Hematopoietic multipotent progenitor cell treated with erythropoietin and hydrocortisone succinate and interleukin-3 and kit ligand, for 17 days (in vitro differentiated cells): ENCODE measurements at regions not wholly inside any gene's neighbourhood (a gene's known extent, or its start where the extent isn't known, plus 50 kb on each side); places are given as distances from the start of the nearest gene placed in this dataset.
"Not testable (repeated sequence)": the region's sequence is repeated elsewhere in the genome, so short reads cannot be mapped to it uniquely, and the experiment has no call there.

Experiments used
- DNase-seq: peaks from one replicate; pipeline ENCODE4 v3.0.0-alpha.2; 2015; ENCODE audit warnings: low spot score

- no peak for DNase-seq
Measured at GRCh38 chr1:219433001-219433400, 179.9 kb downstream of the ZC3H11B start.

GRCh38 chr1:219432191-219432606 is 180.7 kb downstream of the ZC3H11B start:
- no peak for DNase-seq

- no peak for DNase-seq
Measured at GRCh38 chr1:219430419-219430818, 182.5 kb downstream of the ZC3H11B start.

DNA sequence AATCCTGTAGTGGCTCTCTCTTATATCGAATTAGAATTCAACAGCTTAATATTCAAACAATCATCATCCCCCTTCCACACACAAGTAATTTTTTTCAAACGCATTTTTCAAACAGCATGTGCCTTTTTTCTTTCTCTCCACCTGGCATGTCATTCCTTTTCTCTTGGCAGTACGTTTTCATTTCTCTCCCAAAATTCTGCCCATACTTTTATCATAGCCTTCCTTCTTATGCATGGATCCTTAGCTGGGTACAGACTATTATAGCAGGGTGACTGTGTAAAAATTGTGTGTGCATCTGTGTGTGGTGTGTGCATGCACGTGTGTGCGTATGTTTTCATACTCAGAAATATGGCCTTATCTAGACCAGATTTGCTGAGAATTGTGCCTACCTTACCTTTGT is 184.3 kb downstream of the ZC3H11B start:
- no peak for DNase-seq

DNA sequence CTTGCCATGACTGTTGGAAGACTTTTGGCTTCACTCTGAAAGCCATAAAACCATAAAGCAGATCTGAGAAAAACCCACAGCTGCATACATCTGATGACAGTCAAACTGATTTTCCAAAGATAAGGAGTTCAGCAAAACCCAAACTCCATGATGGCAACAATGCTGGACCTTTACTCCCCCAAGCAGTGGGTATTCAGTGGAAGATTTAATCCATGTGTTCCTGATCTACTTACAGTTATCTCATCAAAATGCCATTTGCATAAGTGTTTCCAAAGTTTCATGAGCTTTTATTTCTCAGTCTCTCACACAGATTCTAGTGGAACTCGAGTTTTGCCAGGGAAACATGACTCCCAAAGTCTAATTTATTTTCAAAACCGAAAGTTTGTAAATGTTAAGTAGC is 184.9 kb downstream of the ZC3H11B start:
- no peak for DNase-seq

GRCh38 chr1:219427403-219427802 is 185.5 kb downstream of the ZC3H11B start:
- DNase-seq = no peak

DNA sequence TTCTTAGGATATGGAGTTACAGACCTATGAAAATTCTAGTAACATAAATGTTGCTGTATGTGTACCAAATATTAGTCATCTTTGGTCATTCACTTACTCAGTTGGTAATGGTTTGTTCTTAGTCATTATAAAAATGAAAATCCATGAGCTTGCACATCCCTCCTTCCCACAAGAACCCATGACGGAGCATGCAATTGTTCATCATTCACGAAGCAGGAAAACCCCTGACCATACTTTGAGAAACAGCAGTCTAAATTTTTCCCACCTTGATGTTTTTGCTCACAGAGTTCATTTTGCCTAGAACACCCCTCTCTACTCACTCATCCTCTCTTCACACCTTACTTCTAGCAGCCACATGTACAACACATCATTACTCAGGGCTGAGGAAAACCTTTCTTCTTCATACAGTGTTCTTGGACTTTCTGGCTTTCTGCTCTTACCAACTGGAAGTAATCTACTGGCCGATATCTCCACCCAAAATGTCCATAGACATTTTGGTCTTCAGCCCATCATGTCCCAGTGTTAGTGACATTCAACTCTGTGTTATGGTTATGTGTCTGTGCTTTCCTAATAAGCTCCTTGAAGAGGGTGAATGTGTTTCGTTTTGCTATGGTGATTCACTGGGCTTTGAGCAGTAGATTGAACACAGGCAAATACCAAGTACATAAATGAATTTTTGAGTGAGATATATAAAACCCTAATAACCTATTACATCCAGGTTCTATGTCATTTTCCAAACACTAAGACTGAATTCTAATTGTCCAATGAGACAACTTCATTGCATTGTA is 189.9 kb downstream of the ZC3H11B start:
- DNase-seq = no peak

GRCh38 chr1:219420913-219421312 is 192.0 kb downstream of the ZC3H11B start:
- no peak for DNase-seq

GRCh38 chr1:219419860-219420259 is 193.0 kb downstream of the ZC3H11B start:
- DNase-seq = no peak

DNA sequence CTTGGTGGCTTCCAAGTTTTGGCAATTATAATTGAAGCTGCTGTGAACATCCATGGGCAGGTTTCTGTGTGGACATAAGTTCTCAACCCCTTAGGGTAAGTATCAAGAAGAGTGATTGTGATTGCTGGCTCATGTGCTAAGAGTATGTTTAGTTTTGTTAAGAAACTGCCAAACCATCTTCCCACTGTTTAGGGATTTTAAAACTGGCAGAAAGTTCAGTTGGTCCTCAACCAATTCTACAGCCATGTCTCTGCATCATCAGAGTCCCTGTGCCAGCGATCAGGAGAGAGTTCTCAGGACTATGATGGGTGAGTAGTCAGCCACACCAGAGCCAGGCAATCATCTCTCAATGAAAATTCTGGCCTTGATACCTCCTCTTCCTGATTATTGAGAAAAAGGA is 193.8 kb downstream of the ZC3H11B start:
- no peak for DNase-seq

- no peak for DNase-seq
Measured at GRCh38 chr1:219417610-219418009, 195.3 kb downstream of the ZC3H11B start.

DNA sequence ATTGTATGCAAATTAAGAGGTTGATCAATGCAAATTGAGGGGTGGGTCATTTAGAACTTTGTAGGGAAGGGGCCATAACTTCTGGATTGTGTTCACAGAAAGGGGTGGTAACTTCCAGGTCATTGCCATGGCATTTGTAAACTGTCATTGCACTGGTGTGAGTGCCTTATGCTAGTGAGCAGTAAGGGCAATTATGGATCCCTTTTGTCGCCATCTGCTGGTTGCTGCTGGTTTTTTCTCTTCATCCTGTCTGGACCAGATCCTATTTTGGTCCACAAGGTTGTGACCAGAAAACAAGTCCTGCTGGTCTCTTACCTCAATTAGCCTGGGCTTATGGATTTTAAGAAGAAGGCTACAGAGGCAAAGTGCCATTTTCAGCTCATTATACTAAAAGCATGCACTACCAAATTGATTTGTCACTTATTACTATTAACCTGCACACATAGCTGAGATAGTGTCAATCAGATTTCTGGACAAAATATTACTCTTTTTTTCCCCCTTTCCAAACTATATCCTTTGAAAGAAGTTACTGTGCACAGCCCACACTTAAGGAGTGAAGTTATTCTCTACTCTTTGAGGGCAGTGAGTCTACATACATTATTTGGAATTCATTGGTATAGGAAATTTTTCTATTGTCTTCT is 196.2 kb downstream of the ZC3H11B start:
- DNase-seq = peak; percentile 47

DNA sequence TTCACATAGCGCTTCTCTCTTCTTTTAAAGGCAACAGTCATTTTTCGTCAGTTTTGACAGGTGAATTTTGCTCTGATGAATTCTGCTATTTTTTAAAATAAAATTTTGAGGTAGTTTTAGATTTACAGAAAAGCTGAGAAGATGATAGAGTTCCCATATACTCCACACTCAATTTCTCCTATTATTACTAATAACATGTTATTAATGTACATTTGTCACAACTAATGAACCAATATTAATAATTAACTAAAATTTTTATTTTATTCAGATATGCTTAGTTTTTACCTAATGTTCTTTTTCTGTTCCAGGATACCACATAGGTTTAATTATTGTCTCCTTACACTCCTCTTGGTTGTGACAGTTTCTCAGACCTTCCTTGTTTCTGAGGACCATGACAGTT is 197.0 kb downstream of the ZC3H11B start:
- DNase-seq = no peak

DNA sequence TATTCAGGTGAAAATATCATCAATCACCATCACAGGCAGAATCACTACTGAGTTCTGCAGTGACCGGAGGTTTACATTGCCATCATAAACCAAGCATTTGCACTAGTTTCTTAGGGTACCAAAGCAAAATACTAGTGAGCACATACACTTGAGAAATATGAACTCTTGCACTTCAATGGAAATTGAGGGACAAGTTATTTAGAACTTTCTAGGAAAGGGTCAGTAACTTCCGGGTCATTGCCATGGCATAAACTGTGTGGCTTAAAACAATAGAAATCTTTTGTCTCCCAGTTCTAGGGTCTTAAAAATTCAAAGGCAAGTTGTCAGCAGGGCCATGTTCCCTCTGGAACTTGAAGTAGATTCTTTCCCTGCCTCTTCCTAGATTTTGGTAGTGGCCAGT is 197.5 kb downstream of the ZC3H11B start:
- no peak for DNase-seq

DNA sequence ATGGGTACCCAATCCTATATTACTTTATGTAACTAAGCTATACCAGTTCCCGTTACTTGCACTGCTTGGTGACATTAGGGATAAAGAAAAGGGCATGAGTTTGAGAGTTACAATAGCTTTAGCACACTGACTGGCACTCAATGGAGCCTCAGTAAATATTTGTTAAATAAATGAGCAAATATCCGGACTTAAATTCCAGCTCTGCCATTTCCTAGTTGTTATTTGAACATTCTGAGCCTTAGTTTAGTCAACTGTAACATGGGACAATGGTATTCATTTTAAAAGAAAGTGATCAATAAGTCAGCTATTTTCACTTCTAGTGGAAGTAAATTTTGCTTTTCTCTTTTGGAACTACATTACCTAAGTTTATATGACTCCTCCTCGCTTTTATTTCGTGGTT is 198.7 kb downstream of the ZC3H11B start:
- DNase-seq = no peak

DNA sequence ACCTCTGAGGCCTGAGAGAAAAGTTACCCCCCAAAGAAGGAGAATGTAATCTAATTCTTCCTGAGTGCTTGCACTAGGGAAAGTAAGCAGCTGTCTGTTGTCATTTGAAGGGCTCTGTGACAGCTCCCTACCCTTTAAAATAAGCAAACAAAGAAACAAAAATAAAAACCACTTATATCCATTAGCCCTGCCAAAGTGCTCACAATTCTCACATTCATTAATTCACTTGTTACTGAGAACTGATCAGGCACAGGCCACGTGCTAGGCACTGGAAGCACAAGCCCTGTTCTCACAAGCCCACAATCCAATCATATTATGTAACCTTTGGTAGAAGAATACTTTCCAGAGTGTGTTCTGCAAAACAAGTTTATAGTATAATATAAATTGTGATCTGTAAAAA is 199.4 kb downstream of the ZC3H11B start:
- no peak for DNase-seq

DNA sequence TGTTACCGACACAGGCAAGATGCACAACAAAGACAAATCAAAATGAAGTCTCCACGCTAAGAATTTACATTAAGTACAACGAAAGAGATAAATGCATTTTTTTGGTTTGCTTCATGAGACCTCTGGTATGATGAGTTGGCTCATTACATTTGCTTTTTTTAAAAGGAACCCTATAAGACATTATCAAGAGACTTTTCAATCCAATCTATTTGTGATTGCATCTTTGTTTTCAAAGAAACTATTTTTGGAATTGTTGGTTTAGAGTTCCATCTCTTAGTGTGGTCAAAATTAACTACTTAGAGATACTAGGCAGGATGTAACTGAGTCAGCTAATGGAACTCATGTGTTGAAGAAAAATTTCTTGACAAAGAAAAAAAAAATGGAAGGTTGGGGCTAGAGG is 200.1 kb downstream of the ZC3H11B start:
- DNase-seq = no peak

DNA sequence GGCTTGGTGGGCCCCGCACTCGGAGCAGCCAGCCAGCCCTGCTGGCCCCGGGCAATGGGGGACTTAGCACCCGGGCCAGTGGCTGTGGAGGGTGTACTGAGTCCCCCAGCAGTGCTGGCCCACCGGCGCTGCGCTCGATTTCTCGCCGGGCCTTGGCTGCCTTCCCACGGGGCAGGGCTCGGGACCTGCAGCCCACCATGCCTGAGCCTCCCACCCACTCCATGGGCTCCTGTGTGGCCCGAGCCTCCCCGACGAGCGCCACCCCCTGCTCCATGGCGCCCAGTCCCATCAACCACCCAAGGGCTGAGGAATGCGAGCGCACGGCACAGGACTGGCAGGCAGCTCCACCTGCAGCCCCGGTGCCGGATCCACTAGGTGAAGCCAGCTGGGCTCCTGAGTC is 202.2 kb downstream of the ZC3H11B start:
- not testable (repeated sequence) for DNase-seq

DNA sequence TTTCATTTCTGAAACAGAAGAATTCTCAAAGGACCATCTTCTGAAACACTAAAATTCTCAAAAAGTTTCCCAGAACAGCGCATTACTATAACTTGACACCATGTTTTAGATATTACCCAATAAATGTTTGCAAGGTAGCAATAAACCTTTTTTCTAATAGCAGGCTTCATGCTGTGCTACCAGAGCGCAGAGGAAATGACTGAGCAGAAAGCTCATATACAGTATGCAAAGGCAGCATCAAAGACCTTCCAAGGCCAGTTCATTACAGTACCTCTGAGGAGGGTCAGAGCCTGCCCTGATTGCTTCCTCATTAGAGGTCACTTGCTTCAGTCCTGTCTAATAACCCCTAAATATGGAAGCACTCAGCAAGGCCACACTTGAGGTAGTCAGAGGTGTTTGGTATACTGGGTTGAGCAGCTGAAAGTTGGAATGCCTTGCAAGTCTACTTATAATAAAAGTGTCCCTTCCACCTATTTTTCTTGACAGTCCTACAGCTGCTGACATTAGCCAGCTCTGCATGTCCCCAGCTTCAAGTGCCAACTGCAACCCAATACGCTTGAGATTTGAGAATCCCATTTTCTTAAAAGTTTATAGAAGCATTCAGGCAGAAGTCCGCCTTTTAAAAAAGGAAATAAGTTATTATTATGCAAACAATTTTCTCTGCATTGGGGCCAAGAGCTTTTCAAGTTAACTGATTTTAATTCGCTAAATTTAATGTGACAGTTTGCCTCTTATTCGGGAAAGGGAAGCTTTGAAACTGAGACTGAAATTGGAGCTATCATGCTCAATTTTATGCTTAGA is 207.2 kb downstream of the ZC3H11B start:
- DNase-seq = no peak

- DNase-seq = no peak
Measured at GRCh38 chr1:219404629-219405028, 208.3 kb downstream of the ZC3H11B start.

DNA sequence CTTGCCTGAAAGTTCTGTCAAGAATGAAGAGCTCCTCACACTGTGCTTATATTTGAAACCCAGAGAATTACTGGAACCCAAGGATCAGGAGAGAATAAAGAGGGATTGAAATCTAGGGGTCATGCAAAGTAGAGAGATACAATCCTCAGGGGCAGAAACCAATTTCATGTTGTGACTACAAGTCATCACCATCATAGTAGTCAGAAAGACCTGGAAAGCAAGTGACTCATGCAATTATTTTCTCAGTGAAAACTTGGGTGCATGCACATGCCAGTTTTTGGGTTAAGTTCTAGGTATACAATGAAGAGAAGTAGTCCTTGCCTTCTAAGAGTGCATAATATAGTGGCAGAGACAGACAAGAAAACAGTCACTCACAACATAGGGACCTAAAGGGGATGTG is 210.0 kb downstream of the ZC3H11B start:
- DNase-seq = no peak

- DNase-seq = no peak
Measured at GRCh38 chr1:219401724-219402625, 210.9 kb downstream of the ZC3H11B start.
